GM13976 (cell line): ENCODE measurements at regions not wholly inside any gene's neighbourhood (a gene's known extent, or its start where the extent isn't known, plus 50 kb on each side); places are given as distances from the start of the nearest gene placed in this dataset.

Source experiments
- DNase-seq: peaks from one replicate; pipeline ENCODE4 v3.0.0; 2012; ENCODE audit warnings: low spot score
- in situ Hi-C: fragments of 300-500 bp; cut with MboI; formaldehyde crosslinking; loops from one replicate; pipeline ENCODE4 v1.12.0; 2022; ENCODE audit warnings: low sequenced_read_pairs, mixed read lengths, inconsistent platforms; ENCODE audit not compliant: unreplicated experiment
- TF ChIP-seq, protein P1 (sequence below): IDR thresholded peaks from 2 replicates; pipeline ENCODE4 v1.5.1; 2012; ENCODE audit warnings: borderline replicate concordance, mild to moderate bottlenecking; ENCODE audit not compliant: insufficient read depth; ENCODE audit errors: extremely low read depth, missing control alignments, control extremely low read depth

DNA sequence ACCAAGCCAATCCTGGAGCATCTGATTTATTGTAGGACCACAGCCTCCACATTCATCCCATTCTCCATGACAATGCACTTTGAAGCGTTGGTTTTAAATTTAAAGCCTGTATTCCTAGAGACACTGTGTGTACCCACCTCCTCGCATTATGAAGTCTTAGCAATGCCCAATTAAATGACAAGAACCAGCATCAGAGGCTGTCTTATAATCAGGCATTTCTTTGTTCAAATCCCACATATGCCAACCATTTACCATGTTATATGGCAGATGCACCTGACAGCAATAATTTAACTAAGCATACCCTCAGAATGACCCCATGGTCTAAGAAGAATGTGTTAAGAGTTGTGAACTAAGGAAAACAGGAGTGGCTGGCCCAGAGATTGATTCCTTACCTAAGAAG, 188.2 kb downstream of the IPMK start:
- no peak for DNase-seq
- TF ChIP-seq, protein P1, sequence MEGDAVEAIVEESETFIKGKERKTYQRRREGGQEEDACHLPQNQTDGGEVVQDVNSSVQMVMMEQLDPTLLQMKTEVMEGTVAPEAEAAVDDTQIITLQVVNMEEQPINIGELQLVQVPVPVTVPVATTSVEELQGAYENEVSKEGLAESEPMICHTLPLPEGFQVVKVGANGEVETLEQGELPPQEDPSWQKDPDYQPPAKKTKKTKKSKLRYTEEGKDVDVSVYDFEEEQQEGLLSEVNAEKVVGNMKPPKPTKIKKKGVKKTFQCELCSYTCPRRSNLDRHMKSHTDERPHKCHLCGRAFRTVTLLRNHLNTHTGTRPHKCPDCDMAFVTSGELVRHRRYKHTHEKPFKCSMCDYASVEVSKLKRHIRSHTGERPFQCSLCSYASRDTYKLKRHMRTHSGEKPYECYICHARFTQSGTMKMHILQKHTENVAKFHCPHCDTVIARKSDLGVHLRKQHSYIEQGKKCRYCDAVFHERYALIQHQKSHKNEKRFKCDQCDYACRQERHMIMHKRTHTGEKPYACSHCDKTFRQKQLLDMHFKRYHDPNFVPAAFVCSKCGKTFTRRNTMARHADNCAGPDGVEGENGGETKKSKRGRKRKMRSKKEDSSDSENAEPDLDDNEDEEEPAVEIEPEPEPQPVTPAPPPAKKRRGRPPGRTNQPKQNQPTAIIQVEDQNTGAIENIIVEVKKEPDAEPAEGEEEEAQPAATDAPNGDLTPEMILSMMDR, result no peak
- in situ Hi-C loops, result no loop called here

DNA sequence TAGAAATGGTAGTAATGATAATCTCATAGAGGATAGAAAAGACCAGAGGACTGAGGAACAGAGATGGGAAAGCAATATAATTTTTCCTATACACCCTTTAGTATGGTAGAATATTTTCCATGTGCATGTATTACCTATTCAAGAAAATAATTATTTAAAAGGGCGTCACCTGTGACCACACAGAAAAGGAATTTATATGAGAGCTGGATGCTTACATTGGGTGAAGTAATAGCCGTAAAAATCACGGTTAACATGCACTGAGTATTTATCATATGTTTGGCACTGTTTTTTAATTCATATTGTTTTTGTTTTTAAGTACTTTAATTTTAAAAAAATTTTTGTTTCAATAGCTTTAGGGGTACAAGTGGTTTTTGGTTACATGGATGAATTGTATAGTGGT, 195.1 kb downstream of the IPMK start:
- no peak for DNase-seq
- in situ Hi-C loops, result loop anchor here (25.0 kb wide), 1 partner anchor 735 kb away; no protein-coding TSS in a partner anchor
- TF ChIP-seq, protein P1, result no peak

DNA sequence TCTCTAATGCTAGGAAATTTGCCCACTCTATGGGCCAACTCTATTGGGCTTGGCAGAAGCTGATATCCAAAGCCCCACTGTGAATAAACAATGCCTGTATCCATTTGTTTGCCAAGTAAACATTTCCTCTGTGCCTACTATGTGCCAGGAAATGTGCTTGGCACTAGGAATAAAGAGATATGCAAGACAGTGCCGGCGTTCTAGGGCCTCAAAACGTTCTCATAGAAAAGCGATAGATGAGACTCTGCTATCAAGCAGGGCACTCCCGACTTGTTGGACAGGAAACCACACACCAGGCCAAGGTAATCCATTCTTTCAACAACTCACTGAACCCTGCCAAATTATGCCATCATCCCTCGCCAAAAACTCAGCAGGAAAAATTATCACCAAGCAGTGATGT, 196.7 kb downstream of the IPMK start:
- DNase-seq, result no peak
- TF ChIP-seq, protein P1, result no peak
- in situ Hi-C loops, result loop anchor here (25.0 kb wide), 1 partner anchor 734 kb away; no protein-coding TSS in a partner anchor

DNA sequence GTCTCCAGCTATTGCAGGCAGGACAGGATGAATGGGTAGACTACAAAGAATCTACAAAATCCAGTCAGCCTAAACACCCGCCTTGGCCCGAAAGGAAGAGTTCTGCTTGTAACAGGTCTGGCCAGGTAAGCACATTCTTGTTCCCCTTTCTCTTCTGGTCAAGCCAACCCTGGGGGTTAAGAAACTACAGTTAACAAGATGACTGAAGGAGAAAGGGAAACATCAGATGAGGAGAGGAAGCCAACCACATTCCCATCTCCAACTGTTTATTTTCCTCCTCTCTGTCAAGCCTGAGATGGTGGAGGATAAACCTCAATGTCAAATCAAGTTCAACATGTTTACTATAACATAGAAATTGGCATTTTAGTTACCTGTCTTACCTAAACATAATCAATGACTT, 198.9 kb downstream of the IPMK start:
- no peak for DNase-seq
- TF ChIP-seq, protein P1, result no peak
- in situ Hi-C loops, result loop anchor here (25.0 kb wide), 1 partner anchor 732 kb away; no protein-coding TSS in a partner anchor

DNA sequence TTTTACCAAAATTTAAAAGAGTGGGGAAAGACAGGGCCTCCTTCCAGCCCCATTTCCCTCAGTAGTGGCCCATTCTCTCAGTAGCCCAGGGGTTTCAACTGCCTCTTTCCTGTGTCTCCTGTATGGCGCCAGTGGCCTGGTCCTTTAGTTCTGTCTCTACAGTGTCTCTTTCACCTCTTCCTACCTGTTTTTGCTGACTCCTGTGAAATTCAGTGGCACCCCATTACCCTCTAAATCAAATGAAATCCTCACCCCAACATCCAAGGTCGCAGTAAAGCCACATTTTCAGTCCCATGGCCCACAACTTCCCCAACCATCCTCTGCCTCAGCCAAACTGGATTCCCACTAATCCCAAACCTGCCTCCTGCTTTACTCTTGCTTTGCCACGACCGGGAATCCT, 200.7 kb downstream of the IPMK start:
- TF ChIP-seq, protein P1, result no peak
- DNase-seq, result no peak
- in situ Hi-C loops, result loop anchor here (25.0 kb wide), 1 partner anchor 730 kb away; no protein-coding TSS in a partner anchor

DNA sequence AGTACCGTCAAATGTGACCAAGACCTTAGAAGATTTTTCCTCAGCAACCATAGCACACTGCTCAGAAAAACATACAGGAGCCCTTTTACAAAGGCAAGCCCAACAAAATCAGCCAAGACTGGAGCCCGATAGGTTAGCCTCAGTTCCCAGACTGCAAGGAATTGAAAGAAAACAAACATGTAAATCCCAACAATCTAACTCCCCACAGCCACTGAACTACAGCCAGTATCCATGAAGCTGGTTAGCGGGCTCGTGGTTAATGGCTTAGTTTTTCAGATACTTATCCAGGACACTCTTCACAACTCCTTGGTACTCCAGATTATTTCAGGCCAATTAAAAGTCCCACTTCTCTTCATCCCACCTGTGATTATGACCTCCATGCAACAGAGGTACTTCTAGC, 201.6 kb downstream of the IPMK start:
- TF ChIP-seq, protein P1, result no peak
- DNase-seq, result no peak
- in situ Hi-C loops, result loop anchor here (25.0 kb wide), 1 partner anchor 729 kb away; no protein-coding TSS in a partner anchor

DNA sequence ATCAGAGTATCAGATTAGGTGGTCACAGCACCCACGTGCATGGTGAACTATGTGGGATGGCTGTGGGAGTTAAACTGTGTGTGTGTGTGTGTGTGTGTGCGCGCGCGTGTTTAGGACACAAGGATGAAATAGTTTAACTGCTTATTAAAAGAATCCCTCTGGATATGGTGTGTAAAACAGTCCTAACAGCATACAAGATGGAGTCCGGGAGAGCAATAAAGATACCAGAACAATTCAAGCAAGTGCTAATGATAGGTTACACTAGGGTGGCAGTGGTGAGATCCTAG, 202.2 kb downstream of the IPMK start:
- DNase-seq, result no peak
- in situ Hi-C loops, result loop anchor here (25.0 kb wide), 1 partner anchor 728 kb away; no protein-coding TSS in a partner anchor
- TF ChIP-seq, protein P1, result no peak
